GM18868 (cell line): ENCODE measurements at regions not wholly inside any gene's neighbourhood (a gene's known extent, or its start where the extent isn't known, plus 50 kb on each side); places are given as distances from the start of the nearest gene placed in this dataset.
"Not testable (repeated sequence)": the region's sequence is repeated elsewhere in the genome, so short reads cannot be mapped to it uniquely, and the experiment has no call there.

ENCODE experiments used
- ATAC-seq: cut with Tn5 transposase; IDR thresholded peaks from one replicate; pipeline ENCODE4 v1.9.1; 2021; ENCODE audit warnings: mild to moderate bottlenecking, moderate library complexity; ENCODE audit not compliant: unreplicated experiment

- ATAC-seq, result peak; percentile 74
Measured at GRCh38 chr2:13652531-13653313, 936.0 kb downstream of the TRIB2 start.

DNA sequence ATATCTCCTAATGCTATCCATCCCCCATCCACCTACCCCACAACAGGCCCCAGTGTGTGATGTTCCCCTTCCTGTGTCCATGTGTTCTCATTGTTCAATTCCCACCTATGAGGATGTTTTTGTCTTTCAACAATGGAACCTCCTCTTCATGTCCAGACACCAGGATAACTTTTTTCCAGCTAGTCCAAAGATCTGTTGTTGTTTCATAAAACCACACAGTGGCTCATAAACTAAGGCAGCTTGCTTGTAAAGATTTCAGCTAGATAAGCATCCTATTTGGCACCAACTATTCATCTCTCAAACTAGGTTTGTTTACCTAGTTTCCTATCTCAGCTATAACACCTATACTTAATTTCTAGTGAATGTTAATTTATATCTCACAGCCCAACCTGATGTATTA is 937.7 kb downstream of the TRIB2 start:
- no peak for ATAC-seq

GRCh38 chr2:13660231-13660630 is 943.5 kb downstream of the TRIB2 start:
- no peak for ATAC-seq

- no peak for ATAC-seq
Measured at GRCh38 chr2:13662055-13662454, 945.3 kb downstream of the TRIB2 start.

DNA sequence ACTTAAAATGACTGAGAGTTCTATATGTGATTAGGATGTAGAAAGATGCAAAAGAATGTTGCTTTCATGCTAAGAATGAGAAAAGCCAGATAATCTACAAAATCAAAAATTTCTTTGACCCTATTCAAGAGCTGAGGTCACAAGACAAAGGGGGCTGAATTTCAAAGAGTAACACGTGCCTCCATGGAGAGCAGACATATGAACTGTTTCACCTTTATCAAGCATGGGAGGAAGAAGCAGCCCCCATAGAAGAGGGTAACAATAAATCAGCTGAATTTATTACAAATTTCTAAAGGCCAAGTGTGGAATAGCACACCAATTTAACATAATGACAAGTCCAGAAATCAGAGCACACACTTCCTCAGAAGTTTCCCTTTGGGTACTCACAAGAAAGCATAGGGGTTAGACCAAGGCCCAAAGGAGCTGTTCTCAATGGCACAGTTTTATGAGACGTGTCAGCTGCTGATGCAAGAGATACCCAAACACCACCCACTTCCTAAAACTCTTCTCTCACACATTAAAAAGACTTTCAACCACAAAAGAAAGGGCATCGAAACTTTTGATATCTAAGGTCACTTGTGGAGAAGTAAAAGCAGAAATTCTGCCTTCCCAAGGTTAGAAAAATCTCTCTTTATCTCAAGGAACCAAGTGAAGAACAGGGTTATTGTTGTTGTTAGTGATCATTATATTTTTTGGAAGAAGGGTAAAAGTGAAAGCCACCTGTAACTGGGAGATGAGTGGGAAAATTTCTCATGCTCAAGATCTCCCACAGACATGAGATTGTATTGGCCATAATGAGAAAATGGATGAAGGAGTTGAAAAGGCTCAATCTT is 950.1 kb downstream of the TRIB2 start:
- peak; percentile 96 for ATAC-seq

DNA sequence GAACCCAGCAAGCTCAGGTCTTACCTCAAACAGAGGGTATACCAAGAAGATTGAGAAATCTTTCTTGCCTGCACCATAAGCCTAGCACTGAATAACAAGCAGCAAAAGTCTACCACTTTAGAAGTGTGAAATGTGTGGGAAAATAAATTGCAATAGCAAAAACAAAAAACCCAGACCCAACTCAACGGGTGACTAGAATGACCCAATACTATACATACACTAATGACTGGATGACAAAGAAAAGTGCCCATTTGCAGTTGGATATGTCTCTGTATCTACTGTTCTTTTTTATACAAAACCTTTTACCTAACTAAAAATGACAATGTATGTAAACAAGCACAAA is 950.6 kb downstream of the TRIB2 start:
- ATAC-seq, result no peak

GRCh38 chr2:13669607-13670006 is 952.9 kb downstream of the TRIB2 start:
- ATAC-seq, result no peak

GRCh38 chr2:13673821-13674220 is 957.1 kb downstream of the TRIB2 start:
- not testable (repeated sequence) for ATAC-seq

- ATAC-seq, result peak; percentile 87
Measured at GRCh38 chr2:13676269-13676668, 956.2 kb upstream of the LRATD1 start.

- no peak for ATAC-seq
Measured at GRCh38 chr2:13681936-13682335, 950.6 kb upstream of the LRATD1 start.

GRCh38 chr2:13682540-13683272 is 949.8 kb upstream of the LRATD1 start:
- ATAC-seq, result no peak

DNA sequence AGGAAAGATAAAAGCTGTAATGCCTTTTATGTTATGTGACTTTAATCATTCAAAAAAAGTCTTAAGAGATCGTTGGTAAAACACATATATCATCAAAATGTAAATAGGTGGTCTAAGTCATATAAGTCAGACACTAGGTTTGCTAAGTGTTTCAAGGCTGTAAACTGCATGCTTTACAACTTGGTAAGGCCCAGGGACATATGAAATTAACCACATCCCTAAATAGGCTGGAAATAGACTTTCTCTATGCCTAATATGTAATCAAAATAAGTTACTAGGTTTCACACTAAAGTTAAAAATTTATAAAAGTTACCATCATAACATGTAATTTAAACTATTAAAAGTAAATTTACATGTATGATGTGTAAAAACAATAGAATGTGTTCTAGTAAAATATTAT is 946.3 kb upstream of the LRATD1 start:
- ATAC-seq, result peak; percentile 51

- ATAC-seq, result no peak
Measured at GRCh38 chr2:13694673-13695072, 937.8 kb upstream of the LRATD1 start.

GRCh38 chr2:13696601-13697000 is 935.9 kb upstream of the LRATD1 start:
- ATAC-seq, result no peak

GRCh38 chr2:13698847-13699246 is 933.7 kb upstream of the LRATD1 start:
- ATAC-seq, result no peak

GRCh38 chr2:13699939-13700338 is 932.6 kb upstream of the LRATD1 start:
- peak; percentile 55 for ATAC-seq

DNA sequence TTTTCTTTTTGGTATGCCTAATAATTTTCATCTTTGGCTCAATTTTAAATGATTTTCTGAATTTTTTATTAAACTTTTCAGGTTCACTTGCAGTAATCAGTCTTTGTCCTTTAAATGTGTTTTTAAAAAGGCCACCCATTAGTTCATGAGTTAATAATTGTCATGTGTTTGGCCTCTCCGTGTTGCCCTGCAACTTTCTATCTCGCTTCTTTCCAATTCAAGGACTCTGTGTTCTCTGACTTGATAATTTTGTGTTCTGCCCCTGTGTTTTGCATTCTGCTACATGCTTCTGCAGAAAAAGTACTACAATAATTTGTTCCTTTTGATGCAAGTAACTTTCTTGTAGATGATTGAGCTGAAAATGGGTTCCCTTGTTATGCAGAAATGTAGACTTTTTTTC is 921.4 kb upstream of the LRATD1 start:
- ATAC-seq, result no peak

DNA sequence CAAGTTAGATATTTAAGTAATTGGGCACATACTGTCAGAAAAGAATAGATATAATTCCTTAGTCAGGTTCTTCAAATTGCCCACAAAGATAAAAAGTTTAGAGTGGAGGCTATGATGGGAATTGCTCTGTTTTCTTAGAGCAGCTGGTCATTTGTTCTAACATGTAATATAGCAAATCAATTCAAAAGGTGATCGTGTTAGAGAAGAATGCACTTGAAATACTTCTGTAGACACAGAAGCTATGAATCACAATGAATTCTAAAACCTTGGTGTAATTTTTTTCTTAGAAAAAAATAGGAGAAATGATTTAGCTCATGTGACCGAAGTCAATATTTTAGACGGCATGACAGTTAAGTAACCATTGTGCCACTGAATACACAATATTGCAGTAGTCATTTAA is 918.1 kb upstream of the LRATD1 start:
- no peak for ATAC-seq

GRCh38 chr2:13725945-13726344 is 906.6 kb upstream of the LRATD1 start:
- no peak for ATAC-seq

GRCh38 chr2:13745330-13745729 is 887.2 kb upstream of the LRATD1 start:
- ATAC-seq, result no peak

DNA sequence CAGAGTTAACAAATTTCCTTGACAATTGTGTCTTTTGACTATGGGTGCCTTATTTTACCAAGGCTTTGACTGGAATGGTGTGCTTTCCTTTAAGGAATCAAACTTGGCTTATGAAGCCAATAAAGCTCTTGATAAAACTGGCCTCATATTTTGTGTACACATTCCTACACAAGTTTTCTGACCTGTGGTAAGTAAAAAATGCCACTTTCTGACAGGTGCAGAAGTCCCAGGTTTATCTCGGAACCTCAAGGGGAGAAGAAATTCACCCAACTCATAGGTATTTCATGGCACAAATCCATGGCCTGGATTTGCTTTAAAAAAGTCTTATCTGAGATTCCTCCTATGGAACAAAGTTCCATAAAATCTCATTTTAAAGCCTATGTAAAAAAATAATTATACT is 880.6 kb upstream of the LRATD1 start:
- no peak for ATAC-seq

DNA sequence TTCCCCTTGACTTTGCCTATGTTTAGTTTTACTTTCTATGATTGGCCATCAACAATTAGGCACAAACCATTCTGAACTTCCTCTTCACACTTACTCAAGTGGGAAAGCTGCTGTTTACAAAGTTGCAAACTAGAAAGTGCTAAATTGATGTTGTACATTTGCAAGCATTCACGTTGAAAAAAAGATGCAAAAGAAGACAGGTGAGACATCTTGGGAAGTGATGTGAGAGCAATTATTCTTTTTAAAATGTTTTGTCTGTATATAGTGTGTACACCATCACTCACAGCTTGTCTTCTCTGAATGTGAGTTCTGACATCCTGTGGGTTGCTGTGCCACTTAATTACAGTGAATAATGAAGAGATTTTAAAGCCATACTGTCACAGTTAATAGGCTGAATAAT is 874.1 kb upstream of the LRATD1 start:
- ATAC-seq, result peak; percentile 72
